ENCODE measurements at regions not wholly inside any gene's neighbourhood (a gene's known extent, or its start where the extent isn't known, plus 50 kb on each side); places are given as distances from the start of the nearest gene placed in this dataset.

GRCh38 chr2:106572541-106573450 is 85.6 kb downstream of the CD8B2 start:
- Mint-ChIP-seq H3K9me3 (no peaks in the 10 kb centered on the region), H3K27ac (no peak overlapping the region), H3K36me3 (ENCODE audit: low read depth) (no peaks in the 10 kb centered on the region), H3K27me3 (peaks cover 4% of the 10 kb centered on the region), H3K4me1 (no peaks in the 10 kb centered on the region), H3K4me3 (no peak overlapping the region)
- ATAC-seq (ENCODE audit: low read depth) = no peak
- POLR2A ChIA-PET = interaction anchor here (1.0 kb wide), 1 partner anchor 10 kb away, joined by 3 read pairs; no protein-coding TSS in a partner anchor
- TF ChIP-seq, protein P1, sequence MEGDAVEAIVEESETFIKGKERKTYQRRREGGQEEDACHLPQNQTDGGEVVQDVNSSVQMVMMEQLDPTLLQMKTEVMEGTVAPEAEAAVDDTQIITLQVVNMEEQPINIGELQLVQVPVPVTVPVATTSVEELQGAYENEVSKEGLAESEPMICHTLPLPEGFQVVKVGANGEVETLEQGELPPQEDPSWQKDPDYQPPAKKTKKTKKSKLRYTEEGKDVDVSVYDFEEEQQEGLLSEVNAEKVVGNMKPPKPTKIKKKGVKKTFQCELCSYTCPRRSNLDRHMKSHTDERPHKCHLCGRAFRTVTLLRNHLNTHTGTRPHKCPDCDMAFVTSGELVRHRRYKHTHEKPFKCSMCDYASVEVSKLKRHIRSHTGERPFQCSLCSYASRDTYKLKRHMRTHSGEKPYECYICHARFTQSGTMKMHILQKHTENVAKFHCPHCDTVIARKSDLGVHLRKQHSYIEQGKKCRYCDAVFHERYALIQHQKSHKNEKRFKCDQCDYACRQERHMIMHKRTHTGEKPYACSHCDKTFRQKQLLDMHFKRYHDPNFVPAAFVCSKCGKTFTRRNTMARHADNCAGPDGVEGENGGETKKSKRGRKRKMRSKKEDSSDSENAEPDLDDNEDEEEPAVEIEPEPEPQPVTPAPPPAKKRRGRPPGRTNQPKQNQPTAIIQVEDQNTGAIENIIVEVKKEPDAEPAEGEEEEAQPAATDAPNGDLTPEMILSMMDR (IDR thresholded peaks at IDR 0.05) = no peak
- intact Hi-C loops (cut with micrococcal nuclease) = no loop called here
- CTCF ChIA-PET = interaction anchor here (0.6 to 1.1 kb wide), 3 partner anchors 9 to 482 kb away, joined by 3 to 4 read pairs (median 3); no protein-coding TSS in a partner anchor
- DNase-seq = no peak

DNA sequence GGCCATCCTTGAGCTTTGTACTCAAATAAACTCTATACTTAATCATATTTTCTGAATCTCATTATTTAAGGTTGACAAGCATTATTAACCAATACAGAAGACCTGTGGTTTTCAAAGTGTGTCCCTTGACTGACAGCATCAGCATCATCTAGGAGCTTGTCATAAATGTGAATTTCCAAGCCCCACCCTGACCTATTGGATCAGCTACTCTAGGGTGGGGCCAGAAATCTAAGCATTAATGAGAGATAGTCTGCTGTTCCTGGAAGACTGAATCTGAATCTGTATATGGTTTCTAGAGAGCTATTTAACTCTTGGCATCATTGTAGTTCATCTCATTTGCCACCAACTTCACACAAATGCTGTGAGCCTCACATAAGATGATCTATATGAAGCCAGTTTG is 86.6 kb downstream of the CD8B2 start:
- no peaks in the 10 kb centered on the region for H3K4me1 Mint-ChIP-seq
- H3K36me3 Mint-ChIP-seq (ENCODE audit: low read depth) = no peaks in the 10 kb centered on the region
- DNase-seq = no peak
- H3K9me3 Mint-ChIP-seq = no peaks in the 10 kb centered on the region
- POLR2A ChIA-PET = interaction anchor here (1.0 kb wide), 1 partner anchor 9 kb away, joined by 3 read pairs; no protein-coding TSS in a partner anchor
- intact Hi-C loops (cut with micrococcal nuclease) = no loop called here
- H3K27ac Mint-ChIP-seq = no peak overlapping the region
- H3K4me3 Mint-ChIP-seq = no peak overlapping the region
- peaks cover 4% of the 10 kb centered on the region for H3K27me3 Mint-ChIP-seq
- CTCF ChIA-PET = interaction anchor here (1.1 kb wide), 1 partner anchor 483 kb away, joined by 3 read pairs; no protein-coding TSS in a partner anchor
- no peak for ATAC-seq (ENCODE audit: low read depth)
- TF ChIP-seq, protein P1 (IDR thresholded peaks at IDR 0.05) = no peak

GRCh38 chr2:106575955-106576354 is 88.8 kb downstream of the CD8B2 start:
- ATAC-seq (ENCODE audit: low read depth) = no peak

DNA sequence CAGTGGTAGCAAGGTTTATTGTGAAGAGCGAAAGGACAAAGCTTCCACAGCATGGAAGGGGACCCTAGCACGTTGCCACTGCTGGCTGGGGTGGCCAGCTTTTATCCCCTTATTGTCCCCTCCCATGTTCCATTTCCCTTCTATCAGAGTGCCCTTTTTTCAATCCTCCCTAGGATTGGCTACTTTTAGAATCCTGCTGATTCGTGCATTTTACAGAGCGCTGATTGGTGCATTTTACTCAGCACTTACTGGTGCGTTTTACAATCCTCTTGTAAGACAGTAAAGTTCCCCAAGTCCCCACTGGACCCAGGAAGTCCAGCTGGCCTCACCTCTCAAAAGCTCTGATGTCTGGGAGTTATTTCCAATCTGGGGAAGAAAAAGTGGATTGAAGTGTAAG is 90.1 kb downstream of the CD8B2 start:
- no peaks in the 10 kb centered on the region for H3K36me3 Mint-ChIP-seq (ENCODE audit: low read depth)
- DNase-seq (no peak), ATAC-seq (ENCODE audit: low read depth) (no peak)
- H3K4me1 Mint-ChIP-seq = peaks cover 7% of the 10 kb centered on the region
- H3K27me3 Mint-ChIP-seq = peaks cover 16% of the 10 kb centered on the region
- H3K9me3 Mint-ChIP-seq = no peaks in the 10 kb centered on the region
- ChIA-PET CTCF (no interaction called here), POLR2A (no interaction called here)
- TF ChIP-seq, protein P1 (IDR thresholded peaks at IDR 0.05) = no peak
- H3K4me3 Mint-ChIP-seq = no peak overlapping the region
- H3K27ac Mint-ChIP-seq = no peak overlapping the region
- intact Hi-C loops (cut with micrococcal nuclease) = no loop called here

More at GRCh38 chr2:106575955-106576354, 88.8 kb downstream of the CD8B2 start:
- H3K36me3 Mint-ChIP-seq (ENCODE audit: low read depth) = no peaks in the 10 kb centered on the region
- TF ChIP-seq, protein P1 (IDR thresholded peaks at IDR 0.05) = no peak
- intact Hi-C loops (cut with micrococcal nuclease) = no loop called here
- no peaks in the 10 kb centered on the region for H3K4me1 Mint-ChIP-seq
- DNase-seq = no peak
- H3K9me3 Mint-ChIP-seq = no peaks in the 10 kb centered on the region
- ChIA-PET POLR2A (interaction anchor here (0.7 kb wide), 1 partner anchor 929 kb away, joined by 7 read pairs; no protein-coding TSS in a partner anchor), CTCF (no interaction called here)
- peaks cover 6% of the 10 kb centered on the region for H3K27me3 Mint-ChIP-seq
- H3K4me3 Mint-ChIP-seq = no peak overlapping the region
- H3K27ac Mint-ChIP-seq = no peak overlapping the region

GRCh38 chr2:106579750-106580197 is 92.6 kb downstream of the CD8B2 start:
- DNase-seq (no peak), ATAC-seq (ENCODE audit: low read depth) (no peak)
- no peak overlapping the region for H3K27ac Mint-ChIP-seq
- ChIA-PET CTCF (interaction anchor here (1.0 to 1.7 kb wide), 3 partner anchors 12 to 474 kb away, joined by 3 to 4 read pairs (median 4); no protein-coding TSS in a partner anchor), POLR2A (no interaction called here)
- no peaks in the 10 kb centered on the region for H3K9me3 Mint-ChIP-seq
- intact Hi-C loops (cut with micrococcal nuclease) = loop anchor here (5.0 kb wide), 1 partner anchor 2003 kb away; no protein-coding TSS in a partner anchor
- H3K4me1 Mint-ChIP-seq = peaks cover 11% of the 10 kb centered on the region
- H3K4me3 Mint-ChIP-seq = no peak overlapping the region
- TF ChIP-seq, protein P1 (IDR thresholded peaks at IDR 0.05) = no peak
- peaks cover 27% of the 10 kb centered on the region for H3K27me3 Mint-ChIP-seq
- no peaks in the 10 kb centered on the region for H3K36me3 Mint-ChIP-seq (ENCODE audit: low read depth)

Measured in activated B cell treated with CpG ODN at 0.5 μM for 24 hours (primary cell).